ENCODE measurements at regions not wholly inside any gene's neighbourhood (a gene's known extent, or its start where the extent isn't known, plus 50 kb on each side); places are given as distances from the start of the nearest gene placed in this dataset.

- Histone ChIP-seq H2AFZ (ENCODE audit: low read depth, low read length) (no peak overlapping the region), H3K79me2 (replicated peaks; ENCODE audit: insufficient read depth, low read length) (no peaks in the 10 kb centered on the region), H3K4me3 (ENCODE audit: low read length) (no peak overlapping the region), H3K9me2 (ENCODE audit: insufficient read depth, low read length) (no peaks in the 10 kb centered on the region), H3K36me3 (ENCODE audit: insufficient read depth, low read length) (no peaks in the 10 kb centered on the region), H3K9me3 (ENCODE audit: low read length) (no peaks in the 10 kb centered on the region), H3K27ac (ENCODE audit: low read length) (no peak overlapping the region), H4K20me1 (ENCODE audit: insufficient read depth) (no peaks in the 10 kb centered on the region), H3K9ac (ENCODE audit: low read length) (no peak overlapping the region), H3K4me2 (ENCODE audit: low read length) (no peak overlapping the region), H3K27me3 (ENCODE audit: insufficient read depth, low read depth, low read length) (no peaks in the 10 kb centered on the region), H3F3A (ENCODE audit: insufficient read depth, low read length, poor library complexity, severe bottlenecking) (no peaks in the 10 kb centered on the region)
- no peak for TF ChIP-seq CTCF (IDR thresholded peaks at IDR 0.05; ENCODE audit: poor library complexity, severe bottlenecking)
- TF ChIP-seq POLR2AphosphoS5 (IDR thresholded peaks at IDR 0.05): no peak
- no peak for TF ChIP-seq TAF1 (IDR thresholded peaks at IDR 0.05; ENCODE audit: low read depth)
Measured at GRCh38 chr5:101647861-101648260, 648.2 kb downstream of the SLCO4C1 start.

- Histone ChIP-seq H3K27ac (ENCODE audit: low read length) (no peak overlapping the region), H3K79me2 (replicated peaks; ENCODE audit: insufficient read depth, low read length) (no peaks in the 10 kb centered on the region), H3K36me3 (ENCODE audit: insufficient read depth, low read length) (no peaks in the 10 kb centered on the region), H3K27me3 (ENCODE audit: insufficient read depth, low read depth, low read length) (no peaks in the 10 kb centered on the region), H4K20me1 (ENCODE audit: insufficient read depth) (no peaks in the 10 kb centered on the region), H3K4me2 (ENCODE audit: low read length) (no peak overlapping the region), H3K9me2 (ENCODE audit: insufficient read depth, low read length) (no peaks in the 10 kb centered on the region), H3F3A (ENCODE audit: insufficient read depth, low read length, poor library complexity, severe bottlenecking) (no peaks in the 10 kb centered on the region), H3K4me3 (ENCODE audit: low read length) (no peak overlapping the region), H3K9ac (ENCODE audit: low read length) (no peak overlapping the region), H3K9me3 (ENCODE audit: low read length) (no peaks in the 10 kb centered on the region), H2AFZ (ENCODE audit: low read depth, low read length) (no peak overlapping the region)
- TF ChIP-seq REST (IDR thresholded peaks at IDR 0.05; ENCODE audit: borderline replicate concordance) (no peak), POLR2AphosphoS5 (IDR thresholded peaks at IDR 0.05) (no peak), MXI1 (conservative IDR thresholded peaks at IDR 0.05; ENCODE audit: poor library complexity, severe bottlenecking) (no peak), EP300 (conservative IDR thresholded peaks at IDR 0.05; ENCODE audit: poor library complexity, severe bottlenecking) (no peak), TAF1 (IDR thresholded peaks at IDR 0.05; ENCODE audit: low read depth) (no peak), SMC3 (conservative IDR thresholded peaks at IDR 0.05; ENCODE audit: poor library complexity) (no peak), RAD21 (conservative IDR thresholded peaks at IDR 0.05) (no peak), EZH2 (IDR thresholded peaks at IDR 0.05; ENCODE audit: borderline replicate concordance, insufficient read depth, low read length, poor library complexity, severe bottlenecking) (no peak), CTCF (IDR thresholded peaks at IDR 0.05; ENCODE audit: poor library complexity, severe bottlenecking) (no peak)
Measured at GRCh38 chr5:101643794-101644193, 652.3 kb downstream of the SLCO4C1 start.
